ENCODE measurements at regions not wholly inside any gene's neighbourhood (a gene's known extent, or its start where the extent isn't known, plus 50 kb on each side); places are given as distances from the start of the nearest gene placed in this dataset.

- TF ChIP-seq, protein P1, sequence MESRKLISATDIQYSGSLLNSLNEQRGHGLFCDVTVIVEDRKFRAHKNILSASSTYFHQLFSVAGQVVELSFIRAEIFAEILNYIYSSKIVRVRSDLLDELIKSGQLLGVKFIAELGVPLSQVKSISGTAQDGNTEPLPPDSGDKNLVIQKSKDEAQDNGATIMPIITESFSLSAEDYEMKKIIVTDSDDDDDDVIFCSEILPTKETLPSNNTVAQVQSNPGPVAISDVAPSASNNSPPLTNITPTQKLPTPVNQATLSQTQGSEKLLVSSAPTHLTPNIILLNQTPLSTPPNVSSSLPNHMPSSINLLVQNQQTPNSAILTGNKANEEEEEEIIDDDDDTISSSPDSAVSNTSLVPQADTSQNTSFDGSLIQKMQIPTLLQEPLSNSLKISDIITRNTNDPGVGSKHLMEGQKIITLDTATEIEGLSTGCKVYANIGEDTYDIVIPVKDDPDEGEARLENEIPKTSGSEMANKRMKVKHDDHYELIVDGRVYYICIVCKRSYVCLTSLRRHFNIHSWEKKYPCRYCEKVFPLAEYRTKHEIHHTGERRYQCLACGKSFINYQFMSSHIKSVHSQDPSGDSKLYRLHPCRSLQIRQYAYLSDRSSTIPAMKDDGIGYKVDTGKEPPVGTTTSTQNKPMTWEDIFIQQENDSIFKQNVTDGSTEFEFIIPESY (IDR thresholded peaks at IDR 0.05; ENCODE audit: extremely low read depth, insufficient replicate concordance, low read length) = no peak
- TF ChIP-seq SIN3A (IDR thresholded peaks at IDR 0.05; ENCODE audit: low read depth) (no peak), ELF1 (IDR thresholded peaks at IDR 0.05; ENCODE audit: borderline replicate concordance, low read depth) (no peak), CBX3 (IDR thresholded peaks at IDR 0.05; ENCODE audit: low read depth) (no peak), EZH2phosphoT487 (IDR thresholded peaks at IDR 0.05; ENCODE audit: borderline replicate concordance) (no peak), EGR1 (IDR thresholded peaks at IDR 0.05; ENCODE audit: low read depth) (no peak), SP1 (IDR thresholded peaks at IDR 0.05; ENCODE audit: low read depth) (no peak), SRF (IDR thresholded peaks at IDR 0.05; ENCODE audit: low read depth) (no peak)
- TF ChIP-seq, protein P2, sequence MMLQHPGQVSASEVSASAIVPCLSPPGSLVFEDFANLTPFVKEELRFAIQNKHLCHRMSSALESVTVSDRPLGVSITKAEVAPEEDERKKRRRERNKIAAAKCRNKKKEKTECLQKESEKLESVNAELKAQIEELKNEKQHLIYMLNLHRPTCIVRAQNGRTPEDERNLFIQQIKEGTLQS (IDR thresholded peaks at IDR 0.05) = no peak
These were observed 58.9 kb upstream of the EEA1 start (continued) for GRCh38 chr12:92987846-92988621.

- Histone ChIP-seq H3K27me3 (ENCODE audit: insufficient read depth, low read length) (no peaks in the 10 kb centered on the region), H3K4me2 (ENCODE audit: low read length) (no peak overlapping the region), H3K9me3 (ENCODE audit: control insufficient read depth in 1 of 2, insufficient read depth in 1 of 2, low read depth in 1 of 2, low read length in 2 of 2) (no peaks in the 10 kb centered on the region), H3K4me3 (replicated peaks in 1 of 2; ENCODE audit: low read depth in 1 of 2, low read length in 2 of 2) (no peak overlapping the region), H4K20me1 (ENCODE audit: insufficient read depth) (no peaks in the 10 kb centered on the region), H3K27ac (ENCODE audit: low read depth, low read length) (no peak overlapping the region), H2AFZ (ENCODE audit: low read depth, low read length, poor library complexity, severe bottlenecking) (no peak overlapping the region), H3K79me2 (ENCODE audit: insufficient read depth, low read length) (no peaks in the 10 kb centered on the region), H3K9ac (ENCODE audit: low read length) (no peak overlapping the region), H3K4me1 (ENCODE audit: control insufficient read depth in 1 of 2, insufficient read depth in 2 of 2, low read length in 2 of 2) (0 out of 4 replicates have a peak, but pooled peaks cover 0 to 4% of the 10 kb centered on the region in 2 experiments), H3K9me2 (ENCODE audit: insufficient read depth) (no peaks in the 10 kb centered on the region), H3K36me3 (ENCODE audit: control insufficient read depth in 1 of 2, insufficient read depth in 2 of 2, low read length in 2 of 2) (no peaks in the 10 kb centered on the region)
- ATAC-seq (no peak), DNase-seq (ENCODE audit: low read depth, low spot score) (no peak)
- ChIA-PET POLR2A (no interaction called here), CTCF (interaction anchor here (1.2 to 2.7 kb wide), 6 partner anchors 388 to 1113 kb away, joined by 4 to 41 read pairs (median 7); no protein-coding TSS in a partner anchor), RAD21 (ENCODE audit: low non-redundant PET in 1 of 2, low total read pairs in 2 of 2, uncharacterized antibody in 2 of 2, unreplicated experiment in 2 of 2) (no interaction called here)
- no TSS peak for BruUV-seq (replicated peaks)
- intact Hi-C loops (cut with micrococcal nuclease) = loop anchor here (5.0 to 10.0 kb wide), 2 partner anchors 164 to 394 kb away; no protein-coding TSS in a partner anchor
- TF ChIP-seq, protein P2 (IDR thresholded peaks at IDR 0.05) = no peak
- TF ChIP-seq EZH2phosphoT487 (IDR thresholded peaks at IDR 0.05; ENCODE audit: borderline replicate concordance) (no peak), RAD21 (IDR thresholded peaks at IDR 0.05; ENCODE audit: low read depth) (no peak), EZH2 (IDR thresholded peaks at IDR 0.05) (no peak), MAX (IDR thresholded peaks at IDR 0.05) (no peak), JUND (IDR thresholded peaks at IDR 0.05) (no peak), CBX3 (IDR thresholded peaks at IDR 0.05; ENCODE audit: low read depth) (no peak), EGR1 (IDR thresholded peaks at IDR 0.05; ENCODE audit: low read depth) (no peak), REST (IDR thresholded peaks at IDR 0.05; ENCODE audit: low read depth) (no peak)
- TF ChIP-seq, protein P1 (IDR thresholded peaks at IDR 0.05; ENCODE audit: extremely low read depth, insufficient replicate concordance, low read length) = no peak
These were observed 59.6 kb upstream of the EEA1 start for GRCh38 chr12:92988622-92989130.
